GM13976 (cell line): ENCODE measurements at regions not wholly inside any gene's neighbourhood (a gene's known extent, or its start where the extent isn't known, plus 50 kb on each side); places are given as distances from the start of the nearest gene placed in this dataset.

Experiments used
- DNase-seq: peaks from one replicate; pipeline ENCODE4 v3.0.0; 2012; ENCODE audit warnings: low spot score
- in situ Hi-C: fragments of 300-500 bp; cut with MboI; formaldehyde crosslinking; loops from one replicate; pipeline ENCODE4 v1.12.0; 2022; ENCODE audit warnings: low sequenced_read_pairs, mixed read lengths, inconsistent platforms; ENCODE audit not compliant: unreplicated experiment
- TF ChIP-seq, protein P1 (sequence below): IDR thresholded peaks from 2 replicates; pipeline ENCODE4 v1.5.1; 2012; ENCODE audit warnings: borderline replicate concordance, mild to moderate bottlenecking; ENCODE audit not compliant: insufficient read depth; ENCODE audit errors: extremely low read depth, missing control alignments, control extremely low read depth

DNA sequence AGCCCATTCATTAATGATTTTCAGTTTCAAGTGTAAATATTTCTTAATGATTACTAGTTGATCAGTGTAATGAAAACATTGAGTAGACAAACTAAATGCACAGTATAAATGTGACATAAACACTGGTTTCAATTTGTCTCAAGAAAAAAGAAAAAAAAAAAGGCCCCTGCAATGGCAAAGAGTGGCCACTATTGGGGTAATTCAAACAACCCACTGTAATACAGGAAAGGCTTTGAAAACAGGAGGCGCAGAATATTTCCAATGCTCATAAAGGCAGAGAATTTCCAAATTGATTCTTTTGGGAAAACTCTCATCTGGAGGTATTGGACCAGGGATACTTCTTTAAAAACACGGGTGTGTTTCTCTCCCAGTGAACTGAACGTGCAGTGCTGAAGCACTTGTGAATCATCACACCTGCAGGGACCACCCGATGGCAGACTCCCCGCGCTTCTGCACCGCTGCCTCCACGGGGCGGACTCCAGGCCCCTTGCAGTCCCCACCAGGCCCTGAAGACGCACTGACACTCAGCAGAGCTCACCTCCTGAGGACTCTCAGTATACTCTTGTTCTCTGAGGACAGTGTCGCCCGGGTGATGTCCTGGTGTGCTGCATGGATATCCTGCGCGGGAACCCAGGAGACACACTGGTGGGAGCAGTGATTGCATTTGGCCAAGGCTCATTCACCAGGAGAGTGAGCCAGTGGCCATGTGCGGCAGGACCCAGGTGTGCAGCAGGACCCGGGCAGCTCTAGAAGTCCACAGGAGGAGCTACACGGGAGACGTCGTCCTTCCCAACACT, 227.6 kb upstream of the IRX4 start:
- in situ Hi-C loops, result no loop called here
- TF ChIP-seq, protein P1, sequence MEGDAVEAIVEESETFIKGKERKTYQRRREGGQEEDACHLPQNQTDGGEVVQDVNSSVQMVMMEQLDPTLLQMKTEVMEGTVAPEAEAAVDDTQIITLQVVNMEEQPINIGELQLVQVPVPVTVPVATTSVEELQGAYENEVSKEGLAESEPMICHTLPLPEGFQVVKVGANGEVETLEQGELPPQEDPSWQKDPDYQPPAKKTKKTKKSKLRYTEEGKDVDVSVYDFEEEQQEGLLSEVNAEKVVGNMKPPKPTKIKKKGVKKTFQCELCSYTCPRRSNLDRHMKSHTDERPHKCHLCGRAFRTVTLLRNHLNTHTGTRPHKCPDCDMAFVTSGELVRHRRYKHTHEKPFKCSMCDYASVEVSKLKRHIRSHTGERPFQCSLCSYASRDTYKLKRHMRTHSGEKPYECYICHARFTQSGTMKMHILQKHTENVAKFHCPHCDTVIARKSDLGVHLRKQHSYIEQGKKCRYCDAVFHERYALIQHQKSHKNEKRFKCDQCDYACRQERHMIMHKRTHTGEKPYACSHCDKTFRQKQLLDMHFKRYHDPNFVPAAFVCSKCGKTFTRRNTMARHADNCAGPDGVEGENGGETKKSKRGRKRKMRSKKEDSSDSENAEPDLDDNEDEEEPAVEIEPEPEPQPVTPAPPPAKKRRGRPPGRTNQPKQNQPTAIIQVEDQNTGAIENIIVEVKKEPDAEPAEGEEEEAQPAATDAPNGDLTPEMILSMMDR, result no peak
- DNase-seq, result no peak

GRCh38 chr5:2109566-2109965, 226.8 kb upstream of the IRX4 start:
- in situ Hi-C loops, result no loop called here
- TF ChIP-seq, protein P1, result no peak
- DNase-seq, result no peak

- in situ Hi-C loops, result no loop called here
- no peak for DNase-seq
- TF ChIP-seq, protein P1, result no peak
Measured at GRCh38 chr5:2106721-2107120, 224.0 kb upstream of the IRX4 start.

DNA sequence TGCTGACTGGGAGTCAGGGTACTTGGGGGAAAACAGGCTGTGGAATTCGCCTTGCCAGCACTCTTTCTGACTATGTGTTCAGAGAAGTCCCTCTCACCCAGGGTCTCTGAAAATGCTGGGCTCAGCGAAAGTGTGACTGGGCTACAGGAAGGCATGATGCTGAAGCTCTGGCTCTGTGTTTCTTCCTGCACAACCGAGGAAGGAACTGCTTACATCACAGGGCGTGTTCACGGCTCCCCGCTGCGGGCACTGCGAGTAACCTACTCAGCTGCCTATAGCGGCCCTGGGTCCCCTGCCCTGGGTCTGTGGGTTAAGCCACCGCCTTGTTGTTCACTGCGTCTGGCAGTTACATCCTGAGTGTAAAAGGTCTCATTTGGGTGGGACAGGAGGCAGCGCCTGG, 222.4 kb upstream of the IRX4 start:
- TF ChIP-seq, protein P1, result no peak
- no peak for DNase-seq
- in situ Hi-C loops, result no loop called here

DNA sequence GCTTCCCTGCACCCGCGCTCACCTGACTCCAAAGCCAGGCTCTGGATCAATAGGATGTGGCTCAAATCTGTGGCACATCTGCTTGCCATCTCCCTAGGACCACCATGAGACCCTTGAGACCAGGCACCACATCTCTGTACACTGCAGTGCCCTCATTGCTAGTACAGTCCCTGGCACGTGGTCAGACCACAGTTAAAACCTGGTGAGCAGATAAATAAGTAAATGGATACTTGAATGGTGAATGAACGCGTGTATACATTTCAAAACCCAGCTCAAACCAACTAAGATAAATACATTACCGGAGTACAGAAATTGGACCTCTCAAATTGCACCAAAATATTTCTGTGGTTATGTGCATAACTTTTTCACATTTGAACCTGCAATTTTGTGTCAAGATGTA, 221.2 kb upstream of the IRX4 start:
- no peak for DNase-seq
- in situ Hi-C loops, result no loop called here
- TF ChIP-seq, protein P1, result no peak

DNA sequence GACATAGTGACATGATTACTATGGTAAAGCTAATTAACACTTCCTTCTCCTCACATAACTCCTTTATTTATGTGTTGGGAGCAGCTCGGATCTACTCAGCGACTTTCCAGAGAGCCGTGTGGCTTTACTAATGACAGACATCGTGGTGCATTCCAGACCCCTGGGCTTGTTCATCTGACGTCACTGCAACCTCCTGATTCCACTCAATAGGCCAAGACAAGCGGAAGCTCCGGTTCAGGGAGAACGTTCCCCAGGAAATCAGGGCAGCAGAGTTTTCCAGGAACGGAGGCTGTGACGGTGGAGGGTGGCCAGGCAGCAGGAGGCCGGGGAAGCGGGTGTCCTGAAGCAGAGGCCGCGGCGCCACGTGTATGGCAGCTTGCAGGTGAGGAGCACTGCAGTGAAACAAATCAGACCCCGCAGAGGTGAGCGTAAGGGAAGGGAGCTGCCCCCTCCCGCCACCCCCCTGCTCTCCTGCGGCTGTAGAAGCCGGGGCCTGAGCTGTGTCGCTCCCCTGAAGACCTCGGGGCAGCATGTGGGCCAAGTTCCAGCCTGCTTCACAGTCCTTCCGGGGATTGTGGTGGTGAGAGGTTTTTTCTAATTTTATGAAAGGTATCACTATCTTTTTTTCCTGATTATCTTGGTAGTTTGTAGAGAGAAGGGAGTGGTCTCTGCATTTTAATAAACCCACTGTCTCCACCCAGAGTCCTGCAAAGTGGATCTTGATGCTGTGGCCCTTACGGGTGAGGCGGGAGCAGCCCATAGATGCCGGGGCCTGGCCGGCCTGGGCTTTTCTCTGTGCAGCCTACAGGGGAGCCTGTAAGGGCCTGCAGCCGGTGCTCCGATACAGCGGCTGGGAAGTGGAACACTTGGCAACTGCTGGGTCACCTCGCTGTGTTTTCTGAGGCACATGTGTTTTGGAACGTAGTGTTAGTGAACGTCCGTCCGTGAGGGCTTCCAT, 220.4 kb upstream of the IRX4 start:
- in situ Hi-C loops, result no loop called here
- TF ChIP-seq, protein P1, result no peak
- no peak for DNase-seq
